ENCODE measurements at regions not wholly inside any gene's neighbourhood (a gene's known extent, or its start where the extent isn't known, plus 50 kb on each side); places are given as distances from the start of the nearest gene placed in this dataset.

GRCh38 chr1:168396940-168397684, 116.4 kb downstream of the TBX19 start:
- DNase-seq = no peak
- in situ Hi-C loops (cut with MboI; ENCODE audit: low pct_unique_long_range_greater_than_20kb, low sequenced_read_pairs) = no loop called here

GRCh38 chr1:168396508-168396907, 115.8 kb downstream of the TBX19 start:
- in situ Hi-C loops (cut with MboI; ENCODE audit: low pct_unique_long_range_greater_than_20kb, low sequenced_read_pairs) = no loop called here

GRCh38 chr1:168394858-168395257, 114.2 kb downstream of the TBX19 start:
- in situ Hi-C loops (cut with MboI; ENCODE audit: low pct_unique_long_range_greater_than_20kb, low sequenced_read_pairs) = no loop called here
- no peak for DNase-seq

More at GRCh38 chr1:168396508-168396907, 115.8 kb downstream of the TBX19 start:
- DNase-seq = no peak

GRCh38 chr1:168392958-168393549, 112.4 kb downstream of the TBX19 start:
- no peak for DNase-seq
- in situ Hi-C loops (cut with MboI; ENCODE audit: low pct_unique_long_range_greater_than_20kb, low sequenced_read_pairs) = no loop called here

GRCh38 chr1:168391851-168392681, 111.4 kb downstream of the TBX19 start:
- in situ Hi-C loops (cut with MboI; ENCODE audit: low pct_unique_long_range_greater_than_20kb, low sequenced_read_pairs) = no loop called here
- DNase-seq = no peak

GRCh38 chr1:168390271-168390670, 109.6 kb downstream of the TBX19 start:
- in situ Hi-C loops (cut with MboI; ENCODE audit: low pct_unique_long_range_greater_than_20kb, low sequenced_read_pairs) = no loop called here
- no peak for DNase-seq

GRCh38 chr1:168387781-168388760, 107.4 kb downstream of the TBX19 start:
- no peak for DNase-seq
- in situ Hi-C loops (cut with MboI; ENCODE audit: low pct_unique_long_range_greater_than_20kb, low sequenced_read_pairs) = no loop called here

GRCh38 chr1:168386949-168387586, 106.4 kb downstream of the TBX19 start:
- DNase-seq = no peak

GRCh38 chr1:168386492-168386891, 105.8 kb downstream of the TBX19 start:
- no peak for DNase-seq
- in situ Hi-C loops (cut with MboI; ENCODE audit: low pct_unique_long_range_greater_than_20kb, low sequenced_read_pairs) = no loop called here

More at GRCh38 chr1:168386949-168387586, 106.4 kb downstream of the TBX19 start:
- in situ Hi-C loops (cut with MboI; ENCODE audit: low pct_unique_long_range_greater_than_20kb, low sequenced_read_pairs) = no loop called here

- no peak for DNase-seq
- in situ Hi-C loops (cut with MboI; ENCODE audit: low pct_unique_long_range_greater_than_20kb, low sequenced_read_pairs) = no loop called here
Measured at GRCh38 chr1:168381850-168382249, 101.2 kb downstream of the TBX19 start.

- in situ Hi-C loops (cut with MboI; ENCODE audit: low pct_unique_long_range_greater_than_20kb, low sequenced_read_pairs) = no loop called here
- no peak for DNase-seq
Measured at GRCh38 chr1:168380945-168381344, 100.3 kb downstream of the TBX19 start.

GRCh38 chr1:168379104-168379860, 98.6 kb downstream of the TBX19 start:
- in situ Hi-C loops (cut with MboI; ENCODE audit: low pct_unique_long_range_greater_than_20kb, low sequenced_read_pairs) = no loop called here
- DNase-seq = no peak

- in situ Hi-C loops (cut with MboI; ENCODE audit: low pct_unique_long_range_greater_than_20kb, low sequenced_read_pairs) = no loop called here
- no peak for DNase-seq
Measured at GRCh38 chr1:168375566-168376300, 95.1 kb downstream of the TBX19 start.

- in situ Hi-C loops (cut with MboI; ENCODE audit: low pct_unique_long_range_greater_than_20kb, low sequenced_read_pairs) = no loop called here
- DNase-seq = no peak
Measured at GRCh38 chr1:168374566-168374965, 93.9 kb downstream of the TBX19 start.

GRCh38 chr1:168373869-168374268, 93.2 kb downstream of the TBX19 start:
- no peak for DNase-seq
- in situ Hi-C loops (cut with MboI; ENCODE audit: low pct_unique_long_range_greater_than_20kb, low sequenced_read_pairs) = no loop called here

- in situ Hi-C loops (cut with MboI; ENCODE audit: low pct_unique_long_range_greater_than_20kb, low sequenced_read_pairs) = no loop called here
- DNase-seq = no peak
Measured at GRCh38 chr1:168372861-168373371, 92.2 kb downstream of the TBX19 start.

GRCh38 chr1:168372307-168372706, 91.6 kb downstream of the TBX19 start:
- DNase-seq = no peak
- in situ Hi-C loops (cut with MboI; ENCODE audit: low pct_unique_long_range_greater_than_20kb, low sequenced_read_pairs) = no loop called here
